ENCODE measurements at regions not wholly inside any gene's neighbourhood (a gene's known extent, or its start where the extent isn't known, plus 50 kb on each side); places are given as distances from the start of the nearest gene placed in this dataset.
"Not testable (repeated sequence)": the region's sequence is repeated elsewhere in the genome, so short reads cannot be mapped to it uniquely, and the experiment has no call there.

- no peak for DNase-seq
Observed at GRCh38 chr1:177891809-177892208, 78.0 kb downstream of the SEC16B start.

- DNase-seq: no peak
Observed at GRCh38 chr1:177890479-177890878, 79.4 kb downstream of the SEC16B start.

- no peak for DNase-seq
Observed at GRCh38 chr1:177884479-177885021, 85.3 kb downstream of the SEC16B start.

GRCh38 chr1:177883581-177883980 lies 86.3 kb downstream of the SEC16B start:
- no peak for DNase-seq

- no peak for DNase-seq
Observed at GRCh38 chr1:177880339-177880891, 89.4 kb downstream of the SEC16B start.

GRCh38 chr1:177877086-177877485 lies 92.8 kb downstream of the SEC16B start:
- DNase-seq: no peak

GRCh38 chr1:177873238-177873637 lies 96.6 kb downstream of the SEC16B start:
- no peak for DNase-seq

- DNase-seq: peak; percentile 60
Observed at GRCh38 chr1:177872308-177872900, 97.5 kb downstream of the SEC16B start.

GRCh38 chr1:177871613-177872307 lies 98.1 kb downstream of the SEC16B start:
- no peak for DNase-seq

- DNase-seq: no peak
Observed at GRCh38 chr1:177869586-177869985, 100.3 kb downstream of the SEC16B start.

GRCh38 chr1:177869011-177869410 lies 100.8 kb downstream of the SEC16B start:
- not testable (repeated sequence) for DNase-seq

- DNase-seq: no peak
Observed at GRCh38 chr1:177865807-177866206, 104.1 kb downstream of the SEC16B start.

- DNase-seq: no peak
Observed at GRCh38 chr1:177864538-177865305, 105.1 kb downstream of the SEC16B start.

GRCh38 chr1:177863796-177864195 lies 106.1 kb downstream of the SEC16B start:
- DNase-seq: no peak

- no peak for DNase-seq
Observed at GRCh38 chr1:177862916-177863315, 106.9 kb downstream of the SEC16B start.

GRCh38 chr1:177859572-177859971 lies 110.3 kb downstream of the SEC16B start:
- no peak for DNase-seq

- peak; percentile 97 for DNase-seq
Observed at GRCh38 chr1:177858332-177858821, 111.5 kb downstream of the SEC16B start.

GRCh38 chr1:177857285-177857684 lies 112.6 kb downstream of the SEC16B start:
- DNase-seq: peak; percentile 63

- DNase-seq: no peak
Observed at GRCh38 chr1:177854951-177855350, 114.9 kb downstream of the SEC16B start.

- DNase-seq: peak; percentile 23
Observed at GRCh38 chr1:177849579-177850290, 120.1 kb downstream of the SEC16B start.

- no peak for DNase-seq
Observed at GRCh38 chr1:177849130-177849529, 120.7 kb downstream of the SEC16B start.

GRCh38 chr1:177848577-177848976 lies 121.3 kb downstream of the SEC16B start:
- no peak for DNase-seq

GRCh38 chr1:177847843-177848242 lies 122.0 kb downstream of the SEC16B start:
- DNase-seq: no peak
